ENCODE measurements at regions not wholly inside any gene's neighbourhood (a gene's known extent, or its start where the extent isn't known, plus 50 kb on each side); places are given as distances from the start of the nearest gene placed in this dataset.

- H3K4me1 Mint-ChIP-seq (ENCODE audit: low read depth, unreplicated experiment) = no peaks in the 10 kb centered on the region
- H3K36me3 Mint-ChIP-seq (ENCODE audit: unreplicated experiment) = no peaks in the 10 kb centered on the region
- no peak for DNase-seq
- no peak overlapping the region for H3K27ac Mint-ChIP-seq (ENCODE audit: unreplicated experiment)
- H3K4me3 Mint-ChIP-seq (ENCODE audit: unreplicated experiment) = no peak overlapping the region
- H3K27me3 Mint-ChIP-seq (ENCODE audit: unreplicated experiment) = peaks cover 1% of the 10 kb centered on the region
- TF ChIP-seq CTCF (IDR thresholded peaks at IDR 0.05; ENCODE audit: partially characterized antibody, unreplicated experiment) = no peak
- H3K9me3 Mint-ChIP-seq (ENCODE audit: unreplicated experiment) = no peaks in the 10 kb centered on the region
These were observed 124.6 kb downstream of the ZC3H11B start for GRCh38 chr1:219488275-219488674.

DNA sequence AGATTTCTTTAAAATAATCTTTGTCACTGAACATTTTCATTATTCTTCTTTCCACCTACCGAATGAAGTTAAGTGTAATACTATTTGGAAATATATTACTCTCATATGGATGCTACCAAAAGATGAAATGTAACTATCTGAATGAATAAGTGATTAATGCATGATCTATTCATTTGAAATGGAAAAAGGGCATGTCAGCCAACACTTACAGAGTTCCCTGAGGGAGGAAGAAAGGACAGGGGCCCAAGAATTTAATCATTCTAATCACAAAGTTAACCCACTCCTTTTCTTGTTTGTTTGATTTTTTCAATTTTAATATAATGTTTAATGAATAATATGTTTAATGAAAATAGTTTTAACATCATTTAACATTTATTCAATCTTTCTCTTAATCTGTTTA is 129.4 kb downstream of the ZC3H11B start:
- no peaks in the 10 kb centered on the region for H3K9me3 Mint-ChIP-seq (ENCODE audit: unreplicated experiment)
- no peak overlapping the region for H3K27ac Mint-ChIP-seq (ENCODE audit: unreplicated experiment)
- TF ChIP-seq CTCF (IDR thresholded peaks at IDR 0.05; ENCODE audit: partially characterized antibody, unreplicated experiment) = no peak
- H3K4me1 Mint-ChIP-seq (ENCODE audit: low read depth, unreplicated experiment) = no peaks in the 10 kb centered on the region
- H3K4me3 Mint-ChIP-seq (ENCODE audit: unreplicated experiment) = no peak overlapping the region
- peaks cover 1% of the 10 kb centered on the region for H3K27me3 Mint-ChIP-seq (ENCODE audit: unreplicated experiment)
- DNase-seq = no peak
- no peaks in the 10 kb centered on the region for H3K36me3 Mint-ChIP-seq (ENCODE audit: unreplicated experiment)

DNA sequence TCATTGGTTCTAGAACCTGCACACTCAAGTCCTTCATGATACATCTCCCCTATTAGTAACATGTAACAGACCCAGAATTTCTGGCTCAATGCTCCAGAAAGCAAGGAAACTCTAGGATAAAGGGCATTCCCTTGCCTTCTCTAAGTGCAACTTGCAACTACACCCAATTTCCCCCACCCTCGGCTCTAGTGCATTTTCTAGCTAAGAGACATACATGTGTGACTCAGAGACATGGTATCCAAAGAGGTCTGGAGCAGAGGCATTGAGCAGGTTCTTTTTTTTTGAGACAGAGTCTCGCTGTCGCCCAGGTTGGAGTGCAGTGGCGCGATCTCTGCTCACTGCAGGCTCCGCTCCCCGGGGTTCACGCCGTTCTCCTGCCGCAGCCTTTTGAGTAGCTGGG is 132.9 kb downstream of the ZC3H11B start:
- Mint-ChIP-seq H3K36me3 (ENCODE audit: unreplicated experiment) (no peaks in the 10 kb centered on the region), H3K9me3 (ENCODE audit: unreplicated experiment) (no peaks in the 10 kb centered on the region), H3K27me3 (ENCODE audit: unreplicated experiment) (no peaks in the 10 kb centered on the region), H3K4me3 (ENCODE audit: unreplicated experiment) (no peak overlapping the region), H3K27ac (ENCODE audit: unreplicated experiment) (no peak overlapping the region), H3K4me1 (ENCODE audit: low read depth, unreplicated experiment) (no peaks in the 10 kb centered on the region)
- DNase-seq = no peak
- no peak for TF ChIP-seq CTCF (IDR thresholded peaks at IDR 0.05; ENCODE audit: partially characterized antibody, unreplicated experiment)

GRCh38 chr1:219478811-219479210 is 134.1 kb downstream of the ZC3H11B start:
- Mint-ChIP-seq H3K27ac (ENCODE audit: unreplicated experiment) (no peak overlapping the region), H3K9me3 (ENCODE audit: unreplicated experiment) (peaks cover 1% of the 10 kb centered on the region), H3K36me3 (ENCODE audit: unreplicated experiment) (no peaks in the 10 kb centered on the region), H3K4me1 (ENCODE audit: low read depth, unreplicated experiment) (no peaks in the 10 kb centered on the region), H3K27me3 (ENCODE audit: unreplicated experiment) (no peaks in the 10 kb centered on the region), H3K4me3 (ENCODE audit: unreplicated experiment) (no peak overlapping the region)
- no peak for TF ChIP-seq CTCF (IDR thresholded peaks at IDR 0.05; ENCODE audit: partially characterized antibody, unreplicated experiment)
- DNase-seq = no peak

DNA sequence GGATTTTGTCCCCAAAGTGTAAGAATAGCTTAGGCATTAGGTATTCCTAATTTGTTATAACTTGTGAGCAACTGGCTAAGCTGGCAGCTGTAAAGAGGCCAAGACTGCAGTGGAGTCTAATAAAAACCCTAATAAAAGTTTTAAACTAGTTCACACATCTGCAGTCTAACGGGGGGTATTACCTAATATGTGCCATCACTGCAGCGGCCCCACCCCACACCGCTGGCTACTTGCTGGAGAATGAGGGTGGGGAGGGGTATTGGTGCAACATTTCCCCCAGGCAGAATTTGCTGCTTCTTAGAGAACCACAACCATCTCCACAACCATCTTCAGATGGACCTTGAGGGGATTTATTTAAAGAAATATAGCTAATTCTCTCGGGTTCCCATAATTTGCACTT is 135.0 kb downstream of the ZC3H11B start:
- Mint-ChIP-seq H3K9me3 (ENCODE audit: unreplicated experiment) (peaks cover 1% of the 10 kb centered on the region), H3K4me1 (ENCODE audit: low read depth, unreplicated experiment) (no peaks in the 10 kb centered on the region), H3K27me3 (ENCODE audit: unreplicated experiment) (no peaks in the 10 kb centered on the region), H3K4me3 (ENCODE audit: unreplicated experiment) (no peak overlapping the region), H3K27ac (ENCODE audit: unreplicated experiment) (no peak overlapping the region), H3K36me3 (ENCODE audit: unreplicated experiment) (no peaks in the 10 kb centered on the region)
- no peak for DNase-seq
- TF ChIP-seq CTCF (IDR thresholded peaks at IDR 0.05; ENCODE audit: partially characterized antibody, unreplicated experiment) = no peak

Measured in glutamatergic neuron (in vitro differentiated cells).